Neural progenitor cell (in vitro differentiated cells): ENCODE measurements at regions not wholly inside any gene's neighbourhood (a gene's known extent, or its start where the extent isn't known, plus 50 kb on each side); places are given as distances from the start of the nearest gene placed in this dataset.

ENCODE experiments used
- CTCF ChIP-seq: fragments of 200-600 bp; sonication (generic); IDR thresholded peaks from 2 replicates; pipeline ENCODE4 v1.5.1; 2017; ENCODE audit warnings: antibody characterized with exemption, mild to moderate bottlenecking
- EZH2 ChIP-seq: fragments of 200-600 bp; sonication (generic); IDR thresholded peaks from 2 replicates; pipeline ENCODE4 v1.6.1; 2017; ENCODE audit warnings: antibody characterized with exemption, mild to moderate bottlenecking, moderate library complexity
- EZH2phosphoT487 ChIP-seq: fragments of 200-600 bp; sonication (generic); IDR thresholded peaks from 2 replicates; pipeline ENCODE4 v1.6.1; 2017; ENCODE audit warnings: antibody characterized with exemption

- TF ChIP-seq CTCF = no peak
- no peak for TF ChIP-seq EZH2phosphoT487
- no peak for TF ChIP-seq EZH2
These were observed 404.9 kb upstream of the CDH5 start for GRCh38 chr16:65961476-65962143.
